ENCODE measurements at regions not wholly inside any gene's neighbourhood (a gene's known extent, or its start where the extent isn't known, plus 50 kb on each side); places are given as distances from the start of the nearest gene placed in this dataset.
"Not testable (repeated sequence)": the region's sequence is repeated elsewhere in the genome, so short reads cannot be mapped to it uniquely, and the experiment has no call there.

DNA sequence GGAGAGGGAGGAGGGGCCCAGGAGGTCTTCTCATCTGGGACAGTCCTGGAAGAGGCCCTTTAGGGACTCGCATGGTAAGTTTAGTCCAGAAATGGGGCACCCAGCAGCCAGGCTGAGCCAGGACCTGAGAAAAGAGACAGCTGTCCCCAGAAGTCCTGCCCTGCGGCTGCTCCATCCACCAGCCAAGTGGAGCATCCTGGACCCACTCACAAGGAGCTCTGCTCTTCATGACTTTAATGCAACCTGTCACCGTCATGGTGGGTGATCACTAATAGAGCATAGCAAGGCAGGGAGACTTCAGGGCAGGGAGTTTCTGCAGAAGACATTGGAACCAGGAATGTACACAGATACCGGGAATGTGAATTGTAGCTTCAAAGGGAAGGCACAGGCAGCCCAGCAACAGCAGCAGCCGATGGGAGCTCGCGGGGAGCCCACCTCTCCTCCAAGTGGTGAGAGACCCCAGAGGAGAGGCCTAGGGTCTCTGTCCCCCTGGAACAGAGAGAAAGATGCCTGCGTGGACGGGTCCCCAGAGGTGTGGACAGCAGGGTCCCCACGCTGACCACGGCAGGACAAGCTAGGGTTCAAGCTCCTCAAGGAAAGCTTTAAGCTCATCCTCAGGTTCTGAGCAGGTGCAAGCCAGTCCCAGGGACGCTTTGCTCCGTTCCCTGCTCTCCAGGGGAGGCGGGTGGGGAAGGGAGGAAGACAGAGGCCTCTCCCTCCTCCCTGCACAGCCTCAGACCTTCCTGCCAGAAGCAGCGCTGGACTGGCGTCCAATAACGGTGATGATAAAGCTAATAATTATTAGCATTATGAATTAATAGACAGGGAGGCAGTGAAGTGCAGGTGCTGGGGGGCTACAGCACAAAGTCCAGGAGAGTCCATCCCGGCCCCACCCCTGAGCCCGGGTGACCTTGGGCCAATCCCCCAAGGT is 335.3 kb downstream of the ADGRD1 start:
- DNase-seq (ENCODE audit: low spot score), result not testable (repeated sequence)

DNA sequence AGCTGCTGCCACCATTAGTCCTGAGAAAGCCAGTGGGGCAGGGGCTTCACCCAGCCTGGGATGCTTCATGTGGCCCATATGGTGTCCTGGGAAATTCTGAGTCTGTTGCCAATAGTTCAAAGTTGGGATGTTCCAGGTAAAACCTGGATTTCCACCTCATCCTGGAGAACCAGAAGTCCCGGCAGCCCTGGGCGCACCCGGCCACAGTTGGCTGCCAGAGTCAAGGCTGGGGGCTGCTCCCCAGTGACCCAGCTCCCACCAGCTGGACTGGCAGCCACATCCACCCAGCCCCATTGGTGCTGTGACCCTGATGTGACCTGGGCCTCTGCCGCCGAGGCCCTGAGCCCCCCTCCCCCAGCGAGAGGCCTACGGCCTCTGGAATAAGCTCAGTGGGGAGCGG is 336.1 kb downstream of the ADGRD1 start:
- not testable (repeated sequence) for DNase-seq (ENCODE audit: low spot score)

DNA sequence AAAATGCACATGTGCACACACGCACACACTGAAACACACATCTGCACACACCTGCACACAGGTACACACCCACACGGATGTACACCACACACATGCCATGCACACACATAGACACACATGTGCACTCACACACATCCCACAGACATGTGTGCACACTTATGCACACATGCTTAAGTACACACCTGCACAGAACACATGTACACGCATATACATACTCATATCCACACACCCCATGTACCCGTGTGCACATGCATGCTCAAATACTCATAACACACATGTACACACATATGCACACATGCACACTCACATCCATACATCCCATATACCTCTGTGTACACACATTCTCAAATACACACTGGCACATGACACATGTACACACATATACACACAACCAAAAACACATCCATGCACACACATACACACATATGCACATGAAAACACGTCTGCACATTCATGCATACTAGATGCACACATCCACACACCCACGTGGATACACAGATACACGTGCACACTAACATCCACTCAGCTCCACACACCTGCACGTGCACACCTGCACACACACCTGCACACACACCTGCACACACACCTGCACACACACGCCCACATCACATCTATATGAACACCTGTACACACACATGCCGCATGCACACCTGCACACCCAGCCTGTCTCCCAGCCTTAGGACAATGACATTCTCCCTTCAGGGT is 336.7 kb downstream of the ADGRD1 start:
- DNase-seq (ENCODE audit: low spot score), result no peak

DNA sequence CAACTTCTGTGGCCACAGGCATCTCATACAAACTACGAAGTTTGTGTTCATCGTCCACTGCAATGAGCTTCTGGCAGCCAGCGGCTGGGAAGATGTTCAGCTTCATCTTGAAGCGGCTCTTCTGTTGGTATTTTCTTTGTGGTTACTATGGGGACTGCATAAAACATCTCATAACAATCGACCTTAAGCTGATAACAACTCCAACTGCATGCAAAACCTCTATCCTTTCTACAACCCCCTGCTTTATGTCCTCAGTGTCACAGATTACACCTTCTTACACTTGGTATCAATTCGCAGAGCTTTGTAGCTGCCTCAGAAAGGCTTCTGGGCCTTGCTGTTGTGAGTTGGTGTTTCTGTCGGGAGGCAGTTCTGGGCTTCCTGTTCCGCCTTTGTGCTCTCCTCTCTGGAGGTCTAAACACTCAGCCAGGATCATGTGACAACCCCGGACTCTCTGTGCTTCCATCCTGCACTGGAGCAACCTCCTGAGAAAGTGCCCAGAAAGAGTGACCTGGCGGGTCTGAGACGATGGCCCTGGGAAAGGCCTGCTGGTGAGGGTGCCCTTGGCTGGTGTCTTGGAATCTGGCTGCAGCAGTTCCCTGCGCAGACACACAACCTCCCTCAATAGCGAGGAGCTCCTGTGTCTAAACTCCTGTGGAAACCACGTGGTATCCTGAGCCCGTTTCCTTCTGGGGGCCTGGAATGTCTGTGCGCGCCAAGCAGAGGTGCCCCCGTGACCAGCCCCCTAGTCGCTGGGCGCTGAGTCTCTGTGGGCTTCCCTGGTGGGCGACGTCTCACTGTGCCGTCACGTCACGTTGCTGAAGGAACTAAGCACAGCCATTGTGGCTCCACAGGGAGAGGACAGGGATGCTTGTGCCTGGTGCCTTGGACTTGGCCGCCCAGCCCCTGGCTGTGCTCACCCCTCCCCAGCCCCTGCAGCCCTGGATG is 339.6 kb downstream of the ADGRD1 start:
- DNase-seq (ENCODE audit: low spot score), result peak; percentile 8

DNA sequence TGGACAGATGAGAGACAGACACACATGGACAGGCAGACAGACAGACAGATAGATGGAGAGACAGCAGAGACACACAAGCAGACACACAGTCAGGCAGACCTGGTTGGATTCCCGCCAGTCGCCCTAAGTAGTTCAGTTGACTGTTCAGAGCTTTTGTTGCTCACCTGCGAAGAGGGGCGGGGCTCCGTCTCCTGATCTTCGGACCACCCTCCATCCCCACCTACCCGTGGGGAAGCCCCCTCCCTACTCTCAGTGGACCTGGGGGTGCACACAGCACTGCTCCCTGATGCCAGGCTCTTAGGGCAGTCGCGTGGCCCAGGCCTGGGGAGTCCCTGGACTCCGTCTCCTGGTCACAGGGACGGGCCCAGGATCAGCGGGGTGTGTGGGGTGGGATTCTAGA is 341.0 kb downstream of the ADGRD1 start:
- DNase-seq (ENCODE audit: low spot score), result not testable (repeated sequence)

DNA sequence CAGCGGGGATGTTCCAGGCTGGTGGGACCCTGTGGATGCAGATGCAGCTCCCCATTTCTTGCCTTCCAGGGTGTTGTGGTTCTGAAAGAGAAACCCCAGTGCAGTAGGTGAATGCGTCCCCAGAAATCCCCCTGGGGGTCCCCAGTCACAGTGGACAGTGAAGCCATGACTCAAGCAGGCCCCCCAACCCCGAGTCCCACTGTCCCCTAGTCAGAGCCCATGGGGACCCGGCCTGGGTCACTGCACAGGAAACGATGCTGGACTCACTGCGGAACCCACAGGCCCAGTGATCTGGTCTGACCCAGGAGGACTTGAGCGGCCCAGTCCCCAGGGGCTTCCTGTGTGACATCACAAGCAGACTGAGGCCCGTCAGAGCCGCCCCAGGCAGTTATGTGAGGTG is 341.4 kb downstream of the ADGRD1 start:
- DNase-seq (ENCODE audit: low spot score), result not testable (repeated sequence)

DNA sequence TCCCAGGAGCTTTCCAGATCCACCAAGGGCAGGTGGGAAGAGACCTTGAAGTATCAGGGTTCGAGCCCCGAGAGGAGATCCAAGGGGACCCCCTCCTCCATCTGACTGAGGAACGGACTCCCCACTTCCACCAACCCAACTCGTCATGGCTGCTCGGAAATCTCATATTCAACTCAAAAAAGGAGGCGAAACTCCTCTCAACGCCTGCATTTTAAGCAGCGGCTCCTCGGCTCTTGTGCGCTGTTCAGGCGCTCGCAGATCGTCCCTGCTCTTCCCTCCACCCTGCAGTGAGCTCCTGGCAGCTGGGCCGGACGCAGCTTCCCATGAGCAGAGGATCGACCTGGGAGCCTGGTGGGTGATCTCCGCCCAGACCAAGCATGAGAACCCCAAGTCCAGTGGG is 341.9 kb downstream of the ADGRD1 start:
- DNase-seq (ENCODE audit: low spot score), result not testable (repeated sequence)

DNA sequence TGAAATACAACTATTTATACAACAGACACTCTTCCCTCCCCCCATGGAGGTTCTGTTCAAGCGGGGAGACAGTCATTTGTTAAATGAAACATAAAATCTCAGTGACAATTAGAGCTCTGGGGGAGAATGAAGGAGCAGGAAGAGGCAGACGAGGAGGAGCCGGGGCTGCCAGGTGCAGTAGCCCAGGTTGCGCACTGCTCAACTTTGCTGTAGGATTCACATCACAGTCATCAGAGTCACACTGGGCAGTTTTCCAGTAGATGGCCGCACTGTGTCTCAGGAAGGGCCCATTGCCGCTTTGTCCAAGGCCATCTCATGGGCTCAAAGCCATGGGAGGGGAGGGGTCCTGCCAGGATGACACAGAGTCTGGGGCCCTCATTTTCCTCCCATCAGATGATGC is 342.4 kb downstream of the ADGRD1 start:
- DNase-seq (ENCODE audit: low spot score), result not testable (repeated sequence)

DNA sequence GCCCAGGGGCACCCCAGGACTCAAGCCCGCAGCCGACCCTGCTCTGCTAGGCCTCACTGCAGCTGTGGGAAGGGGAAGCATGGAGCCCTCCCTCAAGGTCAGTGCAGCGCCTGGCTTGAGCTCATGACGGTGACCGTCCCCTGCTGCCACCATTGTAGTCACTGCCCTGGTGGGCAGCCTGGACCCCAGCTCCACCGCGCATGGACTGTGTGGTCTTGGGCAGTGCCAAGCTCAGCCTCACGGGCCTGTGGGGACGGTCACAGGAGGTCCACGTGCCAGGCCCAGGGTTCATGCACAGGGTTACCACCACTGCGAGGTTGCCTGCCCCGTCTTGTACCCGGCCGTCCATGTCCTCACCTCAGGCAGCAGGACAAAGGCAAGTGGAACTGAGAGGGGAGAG is 342.9 kb downstream of the ADGRD1 start:
- not testable (repeated sequence) for DNase-seq (ENCODE audit: low spot score)

DNA sequence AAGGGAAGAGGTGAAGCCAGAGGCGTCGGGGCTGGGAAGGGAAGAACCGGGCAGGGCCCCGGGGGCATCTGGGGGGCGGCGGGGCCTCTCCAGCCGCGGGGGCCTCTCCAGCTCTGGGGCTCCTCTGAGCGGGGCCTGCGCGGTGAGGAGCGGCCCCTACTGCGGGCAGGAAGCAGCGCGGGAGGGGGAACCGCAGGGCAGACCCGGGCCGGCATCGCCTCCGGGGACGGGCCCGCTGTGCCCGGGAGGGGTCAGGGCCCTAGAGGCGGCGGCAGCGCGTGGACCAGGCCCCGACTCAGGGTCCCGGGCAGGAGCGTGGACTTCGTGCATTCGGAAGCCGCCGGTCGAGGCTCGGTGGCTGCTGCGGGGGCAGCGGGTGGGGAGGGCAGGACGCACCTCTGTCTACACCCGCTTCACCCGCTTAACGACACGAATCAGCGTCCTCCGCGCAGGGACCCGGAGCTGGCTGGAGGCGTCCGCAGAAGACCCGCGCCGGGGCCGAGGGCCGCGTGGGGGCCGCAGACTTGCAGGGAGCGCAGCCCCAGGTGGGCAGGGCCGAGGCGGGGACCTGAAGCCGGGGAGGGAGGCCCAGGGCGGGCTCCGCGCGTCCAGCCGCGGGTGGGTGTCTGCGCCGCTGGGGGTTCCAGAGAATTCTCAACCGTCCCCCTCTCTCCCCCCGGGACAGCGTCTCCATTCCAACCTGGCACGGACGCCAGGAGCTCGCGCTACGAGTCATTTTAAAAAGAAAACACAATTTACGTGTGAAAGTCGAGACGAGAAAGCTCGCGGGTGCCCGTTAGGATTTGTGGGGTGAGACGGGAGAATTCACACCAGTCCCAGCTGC is 345.0 kb downstream of the ADGRD1 start:
- DNase-seq (ENCODE audit: low spot score), result not testable (repeated sequence)

DNA sequence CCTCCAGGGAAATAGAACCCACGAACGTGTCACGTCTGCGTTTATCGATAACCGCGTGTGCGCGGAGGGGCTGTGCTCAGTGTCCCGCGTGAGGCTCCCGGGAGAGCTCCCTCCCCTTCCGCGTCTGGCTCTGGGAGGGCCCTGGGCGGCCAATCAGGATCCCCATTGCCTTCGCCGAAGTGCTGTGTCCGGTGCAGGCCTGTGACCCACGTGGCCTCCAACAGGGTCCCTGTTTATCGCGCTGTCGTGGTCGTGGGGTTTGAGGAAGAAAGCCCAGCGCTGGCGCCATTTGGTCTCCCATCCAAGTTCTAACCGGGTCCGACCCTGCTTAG is 345.6 kb downstream of the ADGRD1 start:
- not testable (repeated sequence) for DNase-seq (ENCODE audit: low spot score)

DNA sequence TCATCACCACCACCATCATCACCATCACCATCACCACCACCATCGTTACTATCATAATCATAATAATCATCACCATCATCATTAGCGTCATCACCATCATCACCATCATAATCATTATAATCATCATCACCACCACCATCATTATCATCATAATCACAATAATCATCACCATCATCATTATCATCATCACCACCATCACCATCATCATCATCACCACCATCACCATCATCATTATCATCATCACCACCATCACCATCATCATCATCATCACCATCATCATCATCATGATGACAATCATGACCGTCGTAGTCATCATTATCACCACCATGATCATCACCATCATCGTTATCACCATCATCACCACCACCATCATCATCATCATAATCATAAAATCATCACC is 349.9 kb downstream of the ADGRD1 start:
- DNase-seq (ENCODE audit: low spot score), result not testable (repeated sequence)

DNA sequence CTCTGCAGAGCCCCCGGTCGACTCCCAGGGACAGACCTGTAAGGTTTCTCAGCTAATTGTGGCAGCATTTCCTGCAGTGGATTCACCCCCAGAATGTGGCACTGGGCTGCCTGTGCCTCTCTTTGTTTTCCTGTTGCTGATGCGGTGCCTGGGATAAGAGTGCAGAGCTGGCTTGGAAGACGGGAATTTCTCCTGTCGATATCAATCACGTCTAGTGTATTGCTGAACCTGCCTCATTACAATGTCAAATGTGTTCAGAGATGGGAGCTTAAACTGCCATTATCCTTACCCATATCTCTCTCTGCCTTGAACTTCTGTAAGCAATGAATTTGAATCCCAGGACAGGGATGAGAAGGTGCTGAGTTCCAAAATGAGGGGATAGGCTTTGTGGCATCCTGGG is 350.9 kb downstream of the ADGRD1 start:
- DNase-seq (ENCODE audit: low spot score), result not testable (repeated sequence)

DNA sequence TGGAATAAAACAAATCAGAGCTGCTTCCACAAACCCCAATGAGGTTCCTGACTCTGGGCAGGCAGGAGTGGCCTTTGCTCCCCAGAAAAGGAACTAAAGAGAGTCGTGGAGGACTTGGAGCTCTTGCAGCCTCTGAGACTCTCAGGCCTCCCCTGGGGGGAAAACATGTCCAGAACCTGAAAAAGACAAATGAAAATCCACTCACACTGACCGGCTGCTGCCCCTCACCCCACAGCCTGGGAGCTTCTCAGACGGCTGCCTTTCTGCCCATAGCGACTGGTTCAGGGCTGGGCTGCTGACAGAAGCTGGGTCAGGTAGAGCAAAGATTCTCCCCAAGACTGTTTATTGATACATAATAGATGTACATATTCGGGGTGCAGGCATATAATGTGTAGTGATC is 356.0 kb downstream of the ADGRD1 start:
- DNase-seq (ENCODE audit: low spot score), result no peak

DNA sequence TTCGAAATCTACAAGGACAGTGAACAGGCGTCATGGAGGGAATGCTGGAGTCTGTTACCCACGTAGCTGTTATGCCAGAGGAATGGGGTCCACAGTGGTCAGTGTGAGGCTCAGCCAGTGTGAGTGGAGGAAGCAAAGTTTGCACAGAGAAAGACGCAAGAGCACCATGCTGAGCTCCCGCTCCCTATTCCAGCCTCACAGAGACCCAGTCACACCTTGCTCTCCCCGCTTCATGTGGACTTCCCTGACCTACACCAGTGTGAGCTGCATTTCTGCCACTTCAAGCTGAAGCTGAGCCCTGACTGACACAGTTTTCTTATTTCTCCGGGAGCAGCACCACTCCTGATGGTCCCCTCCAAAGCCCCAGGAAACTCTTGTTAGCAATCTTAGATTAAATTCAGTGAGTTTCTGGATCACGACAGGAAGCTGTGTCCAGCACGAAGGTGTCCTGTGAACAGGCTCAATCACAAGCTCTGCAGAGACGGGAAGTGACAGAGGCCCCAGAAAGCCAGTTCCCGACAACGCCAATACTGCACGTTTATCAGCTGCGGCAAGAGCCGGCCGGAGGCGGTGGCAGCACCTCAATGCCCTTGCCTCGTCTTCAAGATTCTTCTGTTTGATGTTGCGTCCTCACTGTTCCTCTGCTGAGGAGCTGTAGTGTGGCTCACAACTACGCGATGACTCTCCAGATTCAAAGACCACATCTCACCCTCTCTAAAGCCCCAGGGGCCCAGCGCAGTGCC is 356.7 kb downstream of the ADGRD1 start:
- not testable (repeated sequence) for DNase-seq (ENCODE audit: low spot score)

DNA sequence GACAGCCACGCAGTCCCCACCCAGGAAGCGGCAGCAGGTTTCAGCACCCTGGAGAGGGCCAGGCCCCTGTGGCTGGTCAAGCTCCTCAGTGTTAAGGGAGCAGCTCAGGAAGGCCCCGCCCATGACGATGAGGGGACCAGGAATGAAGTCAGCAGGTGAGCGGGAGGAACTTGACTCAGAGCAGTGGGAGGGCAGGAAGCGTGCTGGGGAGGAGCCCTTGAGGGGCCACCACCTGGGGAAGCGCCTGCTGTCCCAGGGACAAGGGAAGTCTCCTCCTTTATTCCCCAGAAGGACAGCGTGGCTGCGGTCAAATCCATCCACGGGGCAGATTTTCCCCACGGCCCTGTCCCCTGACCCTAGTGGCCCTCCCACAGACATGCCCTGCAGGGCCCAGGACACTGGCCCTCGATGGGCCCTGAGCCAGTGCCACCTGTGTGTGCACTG is 357.6 kb downstream of the ADGRD1 start:
- DNase-seq (ENCODE audit: low spot score), result not testable (repeated sequence)

DNA sequence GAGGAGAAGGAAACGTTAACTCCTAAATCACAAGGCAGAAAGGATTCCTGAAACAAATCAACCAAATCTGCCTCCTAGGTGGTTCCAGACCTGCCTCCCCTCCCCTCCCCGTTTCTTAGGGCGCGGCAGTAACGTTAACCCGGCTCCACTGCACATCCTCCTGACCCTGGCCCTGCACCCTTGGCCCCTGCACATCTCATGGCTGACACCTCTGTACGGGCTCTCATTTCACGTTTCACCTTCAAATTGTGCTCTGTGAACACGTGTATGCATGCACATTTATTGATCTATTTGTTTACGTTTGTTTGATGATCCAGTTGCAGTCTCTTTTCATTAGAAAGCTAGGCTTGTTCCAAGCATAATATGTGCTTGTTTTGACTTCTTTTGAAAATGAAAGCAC is 358.1 kb downstream of the ADGRD1 start:
- no peak for DNase-seq (ENCODE audit: low spot score)

DNA sequence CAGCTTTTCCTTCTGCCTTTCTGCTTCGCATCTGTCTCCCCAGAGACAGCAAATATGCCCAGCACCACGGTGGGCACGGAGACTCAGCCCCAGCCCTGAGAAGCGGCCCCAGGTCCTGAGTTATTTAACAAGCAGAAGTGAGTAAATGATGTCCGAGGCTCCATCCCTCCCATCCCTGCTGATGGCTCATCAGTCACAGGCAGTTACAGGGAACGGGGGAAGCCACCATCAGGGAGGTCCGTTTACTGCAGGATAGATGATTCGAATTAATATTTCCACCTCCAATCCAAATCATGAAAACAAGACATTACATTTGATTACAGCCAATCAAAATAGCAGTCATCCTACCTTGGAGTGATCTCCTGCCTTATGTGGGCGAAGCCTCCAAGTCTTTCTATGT is 358.7 kb downstream of the ADGRD1 start:
- DNase-seq (ENCODE audit: low spot score), result not testable (repeated sequence)

DNA sequence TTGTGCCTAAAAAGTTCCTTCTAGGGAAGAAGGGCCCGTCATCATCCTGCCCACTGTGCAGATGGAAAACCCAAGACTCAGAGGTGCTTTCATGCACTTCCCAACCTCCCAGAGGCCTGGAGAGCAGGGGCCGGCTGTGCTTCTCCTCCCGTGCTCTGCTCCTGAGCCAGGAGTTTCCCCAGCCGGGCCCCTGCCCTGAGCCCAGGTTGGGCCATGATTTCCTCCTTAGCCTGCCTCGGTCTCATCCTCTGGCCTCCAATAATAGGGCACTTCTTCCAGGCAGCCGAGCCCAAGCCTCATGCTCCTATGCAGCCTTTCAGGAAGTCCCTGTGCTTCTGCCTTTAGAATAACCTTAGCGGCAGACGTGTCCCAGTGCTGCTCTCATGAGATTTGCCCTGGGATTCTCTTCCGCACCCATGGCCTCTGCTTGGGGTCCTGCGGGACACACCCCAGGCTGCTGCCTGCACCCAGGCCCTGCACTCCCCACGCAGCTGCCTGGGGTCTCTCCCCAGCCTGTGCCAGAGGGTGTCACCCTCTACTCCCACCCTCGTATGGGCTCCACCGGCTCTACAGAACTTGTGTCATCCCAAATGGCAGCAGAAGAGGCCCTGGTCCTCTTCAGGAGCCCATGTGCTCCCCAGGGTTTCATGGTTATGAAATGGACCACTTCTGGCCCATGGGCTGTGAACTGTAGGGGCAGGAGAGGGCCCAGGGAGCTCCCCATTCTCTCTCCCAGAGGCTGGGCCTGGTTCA is 359.3 kb downstream of the ADGRD1 start:
- DNase-seq (ENCODE audit: low spot score), result no peak

DNA sequence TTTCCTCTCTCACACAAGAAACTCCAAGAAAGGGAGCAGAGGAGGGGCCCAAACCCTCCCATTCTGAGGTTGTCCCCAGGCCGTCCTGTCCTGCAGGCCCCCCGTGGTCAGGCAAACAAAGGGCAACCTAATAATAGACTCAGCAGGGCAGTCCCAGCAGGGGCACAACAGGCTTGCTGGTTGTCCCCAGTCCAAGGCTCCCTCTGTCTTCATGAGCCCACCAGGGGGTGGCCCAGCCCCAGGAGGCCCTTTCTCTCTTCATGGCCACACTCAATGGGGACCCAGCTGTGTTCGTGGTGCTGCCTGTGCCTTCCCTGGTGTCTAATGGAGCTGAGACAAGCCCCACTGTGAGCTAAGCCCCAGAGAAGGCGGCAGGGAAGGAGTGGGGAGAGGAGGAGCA is 359.9 kb downstream of the ADGRD1 start:
- DNase-seq (ENCODE audit: low spot score), result no peak
